Activated naive CD8-positive, alpha-beta T cell (primary cell): ENCODE measurements at regions not wholly inside any gene's neighbourhood (a gene's known extent, or its start where the extent isn't known, plus 50 kb on each side); places are given as distances from the start of the nearest gene placed in this dataset.

Source experiments
- H3K27ac Mint-ChIP-seq: one replicate; pipeline ENCODE4 v1.8.0; 2021; ENCODE audit warnings: mixed read lengths
- H3K27me3 Mint-ChIP-seq: one replicate; pipeline ENCODE4 v1.8.0; 2021; ENCODE audit warnings: mixed read lengths
- H3K36me3 Mint-ChIP-seq: one replicate; pipeline ENCODE4 v1.8.0; 2021; ENCODE audit warnings: mixed read lengths
- H3K4me1 Mint-ChIP-seq: one replicate; pipeline ENCODE4 v1.8.0; 2021; ENCODE audit warnings: low read depth, mixed read lengths
- H3K4me3 Mint-ChIP-seq: one replicate; pipeline ENCODE4 v1.8.0; 2021; ENCODE audit warnings: mild to moderate bottlenecking, mixed read lengths
- H3K9me3 Mint-ChIP-seq: one replicate; pipeline ENCODE4 v1.8.0; 2021; ENCODE audit warnings: low read depth, mixed read lengths

- peaks cover 20% of the 10 kb centered on the region for H3K27me3 Mint-ChIP-seq
- peaks cover 4% of the 10 kb centered on the region for H3K4me1 Mint-ChIP-seq
- no peak overlapping the region for H3K27ac Mint-ChIP-seq
- no peaks in the 10 kb centered on the region for H3K36me3 Mint-ChIP-seq
- H3K4me3 Mint-ChIP-seq = no peak overlapping the region
- no peaks in the 10 kb centered on the region for H3K9me3 Mint-ChIP-seq
Measured at GRCh38 chr18:78625847-78626246, 353.8 kb upstream of the SALL3 start.

GRCh38 chr18:78627551-78628346 lies 351.9 kb upstream of the SALL3 start:
- Mint-ChIP-seq H3K36me3 (no peaks in the 10 kb centered on the region), H3K27me3 (peaks cover 18% of the 10 kb centered on the region), H3K27ac (no peak overlapping the region), H3K9me3 (no peaks in the 10 kb centered on the region), H3K4me1 (peaks cover 4% of the 10 kb centered on the region), H3K4me3 (no peak overlapping the region)

- H3K27me3 Mint-ChIP-seq = peaks cover 11% of the 10 kb centered on the region
- H3K27ac Mint-ChIP-seq = no peak overlapping the region
- H3K4me3 Mint-ChIP-seq = no peak overlapping the region
- H3K4me1 Mint-ChIP-seq = peaks cover 11% of the 10 kb centered on the region
- H3K36me3 Mint-ChIP-seq = no peaks in the 10 kb centered on the region
- H3K9me3 Mint-ChIP-seq = no peaks in the 10 kb centered on the region
Measured at GRCh38 chr18:78629426-78629825, 350.2 kb upstream of the SALL3 start.

GRCh38 chr18:78630356-78630755 lies 349.3 kb upstream of the SALL3 start:
- Mint-ChIP-seq H3K36me3 (no peaks in the 10 kb centered on the region), H3K27me3 (peaks cover 8% of the 10 kb centered on the region), H3K27ac (no peak overlapping the region), H3K4me3 (no peak overlapping the region), H3K9me3 (no peaks in the 10 kb centered on the region), H3K4me1 (peaks cover 14% of the 10 kb centered on the region)

- no peaks in the 10 kb centered on the region for H3K36me3 Mint-ChIP-seq
- H3K9me3 Mint-ChIP-seq = no peaks in the 10 kb centered on the region
- H3K27ac Mint-ChIP-seq = no peak overlapping the region
- peaks cover 17% of the 10 kb centered on the region for H3K4me1 Mint-ChIP-seq
- peaks cover 5% of the 10 kb centered on the region for H3K27me3 Mint-ChIP-seq
- no peak overlapping the region for H3K4me3 Mint-ChIP-seq
Measured at GRCh38 chr18:78630981-78631510, 348.6 kb upstream of the SALL3 start.

GRCh38 chr18:78632111-78632541 lies 347.5 kb upstream of the SALL3 start:
- no peak overlapping the region for H3K27ac Mint-ChIP-seq
- peaks cover 6% of the 10 kb centered on the region for H3K36me3 Mint-ChIP-seq
- peaks cover 23% of the 10 kb centered on the region for H3K4me1 Mint-ChIP-seq
- no peaks in the 10 kb centered on the region for H3K9me3 Mint-ChIP-seq
- H3K4me3 Mint-ChIP-seq = no peak overlapping the region
- peaks cover 3% of the 10 kb centered on the region for H3K27me3 Mint-ChIP-seq

GRCh38 chr18:78634061-78634696 lies 345.4 kb upstream of the SALL3 start:
- peaks cover 6% of the 10 kb centered on the region for H3K36me3 Mint-ChIP-seq
- H3K4me1 Mint-ChIP-seq = peaks cover 23% of the 10 kb centered on the region
- no peaks in the 10 kb centered on the region for H3K27me3 Mint-ChIP-seq
- no peaks in the 10 kb centered on the region for H3K9me3 Mint-ChIP-seq
- H3K4me3 Mint-ChIP-seq = no peak overlapping the region
- no peak overlapping the region for H3K27ac Mint-ChIP-seq

GRCh38 chr18:78635093-78635800 lies 344.4 kb upstream of the SALL3 start:
- Mint-ChIP-seq H3K36me3 (peaks cover 6% of the 10 kb centered on the region), H3K9me3 (no peaks in the 10 kb centered on the region), H3K4me1 (peaks cover 26% of the 10 kb centered on the region), H3K27me3 (no peaks in the 10 kb centered on the region), H3K27ac (no peak overlapping the region), H3K4me3 (no peak overlapping the region)

GRCh38 chr18:78636260-78636659 lies 343.4 kb upstream of the SALL3 start:
- Mint-ChIP-seq H3K36me3 (peaks cover 6% of the 10 kb centered on the region), H3K4me3 (no peak overlapping the region), H3K27ac (no peak overlapping the region), H3K27me3 (no peaks in the 10 kb centered on the region), H3K4me1 (peaks cover 30% of the 10 kb centered on the region), H3K9me3 (no peaks in the 10 kb centered on the region)

GRCh38 chr18:78637442-78638402 lies 341.9 kb upstream of the SALL3 start:
- no peak overlapping the region for H3K27ac Mint-ChIP-seq
- peaks cover 38% of the 10 kb centered on the region for H3K4me1 Mint-ChIP-seq

GRCh38 chr18:78639006-78639950 lies 340.3 kb upstream of the SALL3 start:
- H3K27ac Mint-ChIP-seq = no peak overlapping the region
- H3K27me3 Mint-ChIP-seq = no peaks in the 10 kb centered on the region
- H3K4me3 Mint-ChIP-seq = no peak overlapping the region
- H3K9me3 Mint-ChIP-seq = no peaks in the 10 kb centered on the region
- H3K36me3 Mint-ChIP-seq = peaks cover 6% of the 10 kb centered on the region
- peaks cover 37% of the 10 kb centered on the region for H3K4me1 Mint-ChIP-seq

More at GRCh38 chr18:78637442-78638402, 341.9 kb upstream of the SALL3 start:
- Mint-ChIP-seq H3K27me3 (no peaks in the 10 kb centered on the region), H3K36me3 (peaks cover 6% of the 10 kb centered on the region), H3K9me3 (no peaks in the 10 kb centered on the region), H3K4me3 (no peak overlapping the region)

GRCh38 chr18:78640246-78640995 lies 339.2 kb upstream of the SALL3 start:
- Mint-ChIP-seq H3K4me3 (no peak overlapping the region), H3K36me3 (peaks cover 6% of the 10 kb centered on the region)

More at GRCh38 chr18:78640246-78640995, 339.2 kb upstream of the SALL3 start:
- Mint-ChIP-seq H3K27me3 (no peaks in the 10 kb centered on the region), H3K9me3 (no peaks in the 10 kb centered on the region), H3K27ac (no peak overlapping the region), H3K4me1 (peaks cover 32% of the 10 kb centered on the region)
